Hematopoietic multipotent progenitor cell treated with erythropoietin and hydrocortisone succinate and interleukin-3 and kit ligand, for 8 days (in vitro differentiated cells): ENCODE measurements at regions not wholly inside any gene's neighbourhood (a gene's known extent, or its start where the extent isn't known, plus 50 kb on each side); places are given as distances from the start of the nearest gene placed in this dataset.

Experiments used
- DNase-seq: peaks from one replicate; pipeline ENCODE4 v3.0.0-alpha.2; 2015

GRCh38 chr13:47826471-47826870, 174.6 kb downstream of the SUCLA2 start:
- no peak for DNase-seq

GRCh38 chr13:47822036-47822435, 179.0 kb downstream of the SUCLA2 start:
- no peak for DNase-seq

- no peak for DNase-seq
Observed at GRCh38 chr13:47816831-47817230, 184.2 kb downstream of the SUCLA2 start.

- no peak for DNase-seq
Observed at GRCh38 chr13:47813718-47814117, 187.4 kb downstream of the SUCLA2 start.

GRCh38 chr13:47809411-47809810, 191.7 kb downstream of the SUCLA2 start:
- DNase-seq, result no peak

GRCh38 chr13:47803131-47803530, 197.9 kb downstream of the SUCLA2 start:
- no peak for DNase-seq

- no peak for DNase-seq
Observed at GRCh38 chr13:47801555-47801954, 199.5 kb downstream of the SUCLA2 start.

- no peak for DNase-seq
Observed at GRCh38 chr13:47800593-47800992, 200.5 kb downstream of the SUCLA2 start.

GRCh38 chr13:47798906-47799305, 202.2 kb downstream of the SUCLA2 start:
- DNase-seq, result peak; percentile 25

- DNase-seq, result no peak
Observed at GRCh38 chr13:47798194-47798593, 202.9 kb downstream of the SUCLA2 start.

GRCh38 chr13:47796816-47797215, 204.3 kb downstream of the SUCLA2 start:
- DNase-seq, result no peak

GRCh38 chr13:47794963-47795362, 206.1 kb downstream of the SUCLA2 start:
- peak; percentile 25 for DNase-seq

GRCh38 chr13:47790755-47791154, 210.3 kb downstream of the SUCLA2 start:
- DNase-seq, result no peak

- no peak for DNase-seq
Observed at GRCh38 chr13:47788844-47789243, 212.2 kb downstream of the SUCLA2 start.

GRCh38 chr13:47774671-47774994, 226.4 kb downstream of the SUCLA2 start:
- DNase-seq, result no peak

GRCh38 chr13:47764817-47765216, 236.3 kb downstream of the SUCLA2 start:
- no peak for DNase-seq

GRCh38 chr13:47757466-47758080, 243.5 kb downstream of the SUCLA2 start:
- no peak for DNase-seq

- no peak for DNase-seq
Observed at GRCh38 chr13:47747901-47748300, 253.2 kb downstream of the SUCLA2 start.

- DNase-seq, result no peak
Observed at GRCh38 chr13:47726394-47726793, 274.7 kb downstream of the SUCLA2 start.

- no peak for DNase-seq
Observed at GRCh38 chr13:47723898-47724297, 277.2 kb downstream of the SUCLA2 start.

- no peak for DNase-seq
Observed at GRCh38 chr13:47719164-47719563, 281.9 kb downstream of the SUCLA2 start.

GRCh38 chr13:47718556-47718955, 282.5 kb downstream of the SUCLA2 start:
- no peak for DNase-seq

GRCh38 chr13:47708386-47708785, 292.7 kb downstream of the SUCLA2 start:
- DNase-seq, result no peak

GRCh38 chr13:47707414-47707813, 293.7 kb downstream of the SUCLA2 start:
- no peak for DNase-seq

GRCh38 chr13:47705185-47705584, 295.9 kb downstream of the SUCLA2 start:
- DNase-seq, result no peak

GRCh38 chr13:47696674-47697073, 304.4 kb downstream of the SUCLA2 start:
- DNase-seq, result no peak
